Skeletal muscle cell (primary cell): ENCODE measurements at regions not wholly inside any gene's neighbourhood (a gene's known extent, or its start where the extent isn't known, plus 50 kb on each side); places are given as distances from the start of the nearest gene placed in this dataset.
A peak's percentile ranks its signal among the peaks of the same experiment; 100 is the strongest.

Experiments used
- DNase-seq: peaks from one replicate; pipeline ENCODE4 v3.0.0-alpha.2; 2010; ENCODE audit warnings: low read depth
- H3K4me3 ChIP-seq: 2 replicates; pipeline ENCODE4 v1.5.1; 2011; ENCODE audit warnings: low read depth, mild to moderate bottlenecking, control low read depth, low read length, moderate library complexity

DNA sequence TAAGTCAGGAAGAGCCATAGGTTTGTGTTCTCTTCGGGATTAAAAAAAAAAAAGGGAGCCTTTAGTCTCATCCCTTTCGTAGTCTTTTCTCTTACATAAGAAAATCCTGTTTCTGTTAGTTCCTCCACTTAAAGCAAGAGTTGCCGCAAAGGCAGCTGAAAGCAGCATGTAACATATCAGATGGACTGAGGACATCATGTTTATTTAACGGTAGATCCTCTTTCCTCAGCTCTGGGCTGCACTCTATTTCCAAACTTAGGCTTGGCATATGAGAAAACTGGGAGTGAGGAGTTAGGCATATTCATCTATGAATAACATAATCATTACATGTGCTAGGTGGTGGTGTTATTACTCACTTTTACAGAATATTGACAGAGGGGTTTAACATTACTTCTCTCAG is 391.2 kb downstream of the KLF12 start:
- H3K4me3 ChIP-seq = no peak overlapping the region
- DNase-seq = no peak

DNA sequence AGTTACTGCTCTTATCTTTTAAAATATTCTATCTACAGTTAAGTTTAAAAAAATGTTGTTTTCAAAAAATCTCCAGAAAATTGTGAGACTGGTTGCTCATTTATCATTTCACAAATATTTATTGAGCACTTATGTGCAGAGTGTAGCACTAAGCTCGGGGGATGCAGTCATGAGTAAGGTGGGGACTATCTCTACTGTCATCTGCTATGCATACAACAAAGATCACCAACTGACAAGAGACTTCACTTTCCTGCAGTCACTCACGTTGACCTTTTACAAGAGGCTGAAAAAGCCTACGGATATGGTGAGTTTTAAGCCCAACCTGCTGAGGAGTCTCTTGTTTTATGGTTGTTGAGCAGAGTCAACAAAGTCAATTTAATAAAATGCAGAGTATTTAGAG is 392.5 kb downstream of the KLF12 start:
- no peak for DNase-seq
- H3K4me3 ChIP-seq = no peak overlapping the region

DNA sequence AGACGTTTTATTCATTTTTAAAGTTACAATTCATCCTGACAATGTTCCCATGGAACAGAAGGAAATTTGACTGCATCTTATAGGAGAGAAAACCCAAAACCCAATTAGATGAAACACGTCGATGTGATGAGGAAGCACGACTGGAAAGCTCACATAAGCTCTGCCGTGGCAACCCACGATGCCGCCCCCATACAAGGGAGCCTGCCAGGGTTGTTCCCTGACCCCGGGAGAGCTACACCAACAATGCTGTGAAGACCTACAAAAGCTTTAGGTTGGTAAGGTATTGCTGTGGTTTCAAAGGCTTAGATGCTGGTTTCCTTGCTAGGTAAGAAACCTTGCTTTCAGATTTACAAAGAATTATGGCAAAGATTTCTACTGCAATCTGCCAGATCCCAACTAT is 393.1 kb downstream of the KLF12 start:
- DNase-seq = no peak
- H3K4me3 ChIP-seq = no peak overlapping the region

DNA sequence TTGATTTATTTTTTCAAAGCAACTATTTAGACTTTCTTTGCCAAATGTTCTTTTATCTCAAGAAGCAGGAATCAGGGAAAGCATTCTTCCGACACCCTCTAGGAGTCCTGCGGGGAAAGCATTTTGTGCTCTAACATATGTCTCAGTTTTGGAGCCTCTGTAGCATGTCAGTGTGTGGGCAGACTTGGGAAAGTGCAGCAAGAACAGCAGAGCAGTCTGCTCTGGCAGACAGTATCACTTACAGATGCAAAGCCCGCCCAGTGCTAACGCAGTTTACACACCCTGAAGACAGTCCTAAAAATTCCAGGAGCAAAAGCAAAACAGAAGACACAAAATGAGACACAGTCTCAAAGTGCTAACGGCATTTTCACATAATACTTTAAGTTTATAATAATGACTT is 393.5 kb downstream of the KLF12 start:
- peak; percentile 30 for DNase-seq

DNA sequence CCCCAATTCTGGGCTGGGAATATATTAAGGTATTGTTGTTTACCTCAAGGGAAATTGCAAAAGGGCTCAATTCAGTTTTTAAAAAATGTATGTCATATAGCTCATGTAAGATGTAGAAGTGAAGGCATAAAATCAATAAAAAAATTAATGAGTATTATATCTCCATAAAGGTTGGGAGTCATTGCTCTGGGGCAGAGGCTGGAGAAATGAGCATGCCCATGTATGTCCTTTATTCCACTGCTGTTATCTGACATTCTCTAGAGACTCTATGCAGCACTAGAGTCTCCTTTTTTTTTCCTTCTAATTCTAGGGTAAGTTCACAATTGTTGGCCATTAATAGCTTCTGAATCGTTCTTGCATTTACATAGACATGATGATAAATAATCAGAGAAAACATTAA is 394.8 kb downstream of the KLF12 start:
- no peak overlapping the region for H3K4me3 ChIP-seq

More for the DNA sequence above, 393.5 kb downstream of the KLF12 start:
- H3K4me3 ChIP-seq = no peak overlapping the region

DNA sequence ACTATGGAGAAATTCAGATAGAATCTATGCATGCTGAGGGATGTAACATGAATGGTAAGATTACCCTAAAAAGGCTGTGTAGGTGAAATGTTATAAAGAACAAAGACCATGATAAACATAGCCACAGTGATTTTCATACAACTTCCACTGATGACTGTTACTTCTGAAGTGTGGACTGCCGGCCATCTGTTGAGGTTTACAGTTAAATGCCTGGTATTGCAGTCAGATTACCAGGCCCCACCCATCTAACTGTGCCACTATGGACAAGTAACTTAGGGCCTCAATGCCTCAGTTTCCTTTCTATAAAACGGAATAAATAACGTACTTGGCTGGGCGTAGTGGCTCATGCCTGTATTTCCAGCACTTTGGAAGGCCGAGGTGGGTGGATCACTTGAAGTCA is 395.6 kb downstream of the KLF12 start:
- no peak for DNase-seq
- no peak overlapping the region for H3K4me3 ChIP-seq

More for the DNA sequence above, 394.8 kb downstream of the KLF12 start:
- no peak for DNase-seq

DNA sequence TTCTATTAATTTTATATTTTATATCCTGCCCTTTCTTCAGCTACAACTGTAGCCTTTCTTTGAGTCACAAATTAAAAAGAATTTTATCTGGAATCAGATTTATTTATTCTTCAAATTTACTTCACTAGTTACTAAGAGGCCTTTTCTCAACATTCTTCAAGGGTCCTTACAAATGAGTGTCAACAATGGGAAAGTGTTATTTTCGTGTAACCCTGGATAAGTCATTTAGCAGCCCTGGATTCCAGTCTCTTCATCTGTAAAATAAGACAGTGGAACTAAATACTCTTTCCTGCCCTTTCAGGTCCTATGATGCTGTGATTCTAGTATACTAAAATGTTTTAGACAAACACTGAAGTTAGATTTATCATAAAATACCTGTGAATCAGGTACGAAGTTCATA is 397.0 kb downstream of the KLF12 start:
- DNase-seq = no peak

DNA sequence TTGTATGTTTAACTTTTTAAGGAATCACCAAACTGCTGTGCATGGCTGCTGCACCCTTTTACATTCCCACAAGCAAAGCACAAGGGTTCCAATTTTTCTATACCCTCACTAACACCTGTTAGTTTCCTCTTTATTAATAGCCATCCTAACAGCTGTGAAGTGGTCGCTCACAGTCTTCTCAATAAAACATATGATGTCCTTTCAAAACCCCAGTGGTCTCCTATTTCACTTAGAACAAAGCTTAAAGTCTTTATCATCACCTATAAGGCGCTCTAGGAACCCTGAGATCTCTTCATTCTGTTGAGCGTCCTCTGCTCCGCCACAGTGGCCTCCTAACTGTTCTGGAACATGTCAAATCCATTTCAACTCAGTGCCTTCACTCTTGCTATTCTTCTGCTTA is 400.5 kb downstream of the KLF12 start:
- H3K4me3 ChIP-seq = no peak overlapping the region
- DNase-seq = no peak

More for the DNA sequence above, 397.0 kb downstream of the KLF12 start:
- H3K4me3 ChIP-seq = no peak overlapping the region

DNA sequence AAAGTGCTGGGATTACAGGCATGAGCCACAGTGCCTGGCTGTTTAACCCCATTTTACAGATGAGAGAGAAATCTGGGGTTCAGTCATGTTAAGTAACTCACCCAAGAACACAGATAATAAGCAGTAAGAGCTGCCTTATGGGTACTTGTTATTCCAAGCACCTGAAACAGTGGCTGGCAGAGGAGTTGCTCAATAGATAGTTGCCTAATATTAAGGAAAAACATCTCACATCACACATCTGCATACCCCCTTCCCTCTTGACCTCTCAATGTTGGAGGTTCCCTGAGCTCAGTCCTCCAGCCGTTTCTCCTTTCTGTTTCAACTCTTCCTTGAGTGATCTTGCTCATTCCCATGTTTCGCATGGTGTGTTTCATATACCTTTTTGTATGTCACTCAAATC is 401.9 kb downstream of the KLF12 start:
- no peak overlapping the region for H3K4me3 ChIP-seq
- no peak for DNase-seq

DNA sequence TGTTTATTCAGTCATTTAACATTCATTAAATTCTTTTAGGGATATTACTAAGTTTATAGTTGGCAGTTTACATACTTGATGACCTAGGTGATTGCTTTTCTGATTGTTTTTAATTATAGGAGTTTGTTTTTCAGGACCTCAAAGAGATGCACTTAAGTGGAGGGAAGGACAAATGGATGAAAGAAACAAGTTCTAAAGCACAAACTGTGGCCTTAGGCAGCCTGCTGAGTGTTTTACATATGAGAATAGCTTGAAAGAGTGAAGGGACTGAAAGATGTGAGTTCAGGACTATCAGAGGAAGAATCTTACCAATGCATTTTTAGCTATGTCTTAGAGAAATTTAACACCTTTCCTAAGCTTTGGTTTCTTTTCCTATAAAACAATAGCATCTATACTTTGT is 402.6 kb downstream of the KLF12 start:
- no peak overlapping the region for H3K4me3 ChIP-seq
- no peak for DNase-seq

DNA sequence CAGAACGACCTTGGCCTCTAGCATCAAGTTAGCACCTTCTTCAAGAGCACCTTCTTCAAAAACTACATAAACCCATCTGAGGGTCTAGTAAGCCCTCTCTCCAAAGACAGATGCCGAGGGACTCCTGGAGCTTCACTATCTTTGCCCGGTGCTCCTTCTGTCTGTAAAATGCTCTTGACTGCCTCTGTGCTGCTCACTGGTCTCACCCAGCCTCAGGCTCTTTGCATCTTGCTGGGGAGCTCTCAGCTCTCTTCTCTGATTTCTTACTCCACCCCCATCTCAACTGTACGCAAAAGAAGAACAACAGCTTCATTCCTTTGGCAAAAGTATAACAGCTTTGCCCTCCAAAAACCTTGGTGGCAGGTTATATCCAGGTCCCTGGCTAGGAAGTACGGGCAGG is 404.2 kb downstream of the KLF12 start:
- H3K4me3 ChIP-seq = no peak overlapping the region
- no peak for DNase-seq

DNA sequence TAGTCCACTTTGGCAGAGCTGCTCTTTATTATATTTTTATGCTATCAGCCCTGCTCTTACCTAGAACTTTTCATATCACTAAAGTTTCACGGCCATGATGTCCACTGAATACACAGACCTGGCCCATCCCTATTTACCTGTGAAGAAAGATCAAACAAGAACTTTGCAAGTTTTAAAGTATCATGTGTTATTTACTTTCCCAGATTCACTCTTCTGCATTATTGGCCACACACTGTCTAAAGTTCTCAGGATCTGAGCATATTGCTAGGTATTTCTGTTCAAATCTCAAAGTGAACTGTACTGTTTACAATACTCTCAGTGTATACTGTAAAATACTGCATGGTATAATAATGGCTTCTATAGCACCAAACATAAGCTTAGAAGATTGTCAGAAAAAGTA is 405.2 kb downstream of the KLF12 start:
- no peak overlapping the region for H3K4me3 ChIP-seq
- no peak for DNase-seq

DNA sequence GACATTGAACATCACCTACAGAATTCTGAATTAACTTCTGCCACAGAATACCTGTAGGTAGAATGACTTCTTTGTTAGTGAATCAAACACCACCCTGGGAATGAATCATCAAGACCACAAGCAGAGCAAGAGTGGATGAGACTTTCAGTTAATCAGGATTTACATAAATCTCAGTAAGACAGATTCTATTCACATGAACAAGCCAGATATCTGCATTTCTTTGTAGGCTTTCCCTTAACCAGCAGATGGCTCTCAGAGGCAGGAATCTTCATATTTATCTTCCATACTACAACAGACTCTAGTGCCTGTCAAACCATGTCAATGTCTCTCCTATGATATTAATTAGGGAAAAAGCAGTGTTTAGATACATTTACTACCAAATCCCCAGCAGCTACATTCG is 412.1 kb downstream of the KLF12 start:
- no peak overlapping the region for H3K4me3 ChIP-seq
- peak; percentile 19 for DNase-seq

DNA sequence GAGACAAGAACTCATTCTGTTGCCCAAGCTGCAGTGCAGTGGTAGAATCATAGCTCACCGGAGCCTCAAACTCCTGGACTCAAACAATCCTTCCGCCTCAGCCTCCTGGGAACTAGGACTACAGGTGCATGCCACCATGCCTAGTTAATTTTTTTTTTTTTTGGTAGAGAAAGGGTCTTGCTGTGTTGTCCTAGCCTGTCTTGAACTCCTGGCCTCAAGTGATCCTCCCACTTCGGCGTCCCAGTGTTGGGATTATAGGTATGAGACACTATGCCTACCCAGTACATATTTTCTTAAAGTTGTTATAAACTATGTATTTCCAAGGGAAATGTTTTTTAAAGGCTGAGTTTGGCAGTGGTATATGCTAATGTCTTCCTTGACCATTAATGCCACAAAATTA is 412.6 kb downstream of the KLF12 start:
- H3K4me3 ChIP-seq = no peak overlapping the region
- DNase-seq = no peak

DNA sequence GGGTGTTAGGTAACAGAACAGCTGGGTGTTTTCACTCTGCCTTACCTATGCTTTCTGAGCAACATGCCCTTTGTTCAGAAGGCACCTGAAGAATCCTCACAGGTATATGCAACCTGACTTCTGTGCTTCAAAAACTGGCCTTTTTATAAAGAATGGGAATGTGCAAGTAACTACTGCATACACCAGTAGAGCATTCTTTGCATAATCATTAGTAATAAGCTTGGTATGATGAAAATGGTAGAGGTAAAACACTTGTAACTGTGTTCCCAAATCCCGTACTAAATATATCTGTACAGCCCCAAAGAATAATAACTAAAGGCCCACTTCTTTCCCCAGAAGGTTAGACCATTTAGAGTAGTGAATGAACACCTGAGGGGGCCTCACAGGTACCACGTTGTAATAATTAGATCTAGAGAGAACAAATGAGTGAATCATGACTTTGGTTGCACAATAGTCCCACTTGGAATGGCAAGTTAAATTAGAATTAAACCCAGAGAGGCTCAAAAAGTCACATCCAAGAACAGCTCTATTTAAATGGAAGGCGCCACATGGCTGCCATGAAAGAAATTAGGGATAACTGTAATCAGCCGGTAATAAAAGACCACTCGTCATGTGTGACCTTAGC is 413.9 kb downstream of the KLF12 start:
- no peak overlapping the region for H3K4me3 ChIP-seq
- DNase-seq = no peak

DNA sequence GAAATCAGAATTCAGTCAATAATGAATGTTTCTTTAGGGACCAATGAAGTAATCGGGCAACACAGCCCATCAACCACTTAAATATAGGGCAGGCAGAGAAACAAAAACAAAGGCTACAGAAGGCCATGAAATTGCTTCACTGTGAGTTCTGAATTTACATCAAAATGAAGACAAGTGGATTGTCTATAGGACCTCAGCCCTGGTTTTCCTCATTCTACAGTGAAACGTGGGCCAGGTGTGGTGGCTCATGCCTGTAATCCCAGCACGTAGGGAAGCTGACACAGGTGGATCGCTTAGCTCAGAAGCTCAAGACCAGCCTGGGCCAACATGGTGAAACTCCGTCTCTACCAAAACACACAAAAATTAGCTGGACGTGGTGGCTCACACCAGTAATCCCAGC is 416.0 kb downstream of the KLF12 start:
- DNase-seq = no peak
- H3K4me3 ChIP-seq = no peak overlapping the region

DNA sequence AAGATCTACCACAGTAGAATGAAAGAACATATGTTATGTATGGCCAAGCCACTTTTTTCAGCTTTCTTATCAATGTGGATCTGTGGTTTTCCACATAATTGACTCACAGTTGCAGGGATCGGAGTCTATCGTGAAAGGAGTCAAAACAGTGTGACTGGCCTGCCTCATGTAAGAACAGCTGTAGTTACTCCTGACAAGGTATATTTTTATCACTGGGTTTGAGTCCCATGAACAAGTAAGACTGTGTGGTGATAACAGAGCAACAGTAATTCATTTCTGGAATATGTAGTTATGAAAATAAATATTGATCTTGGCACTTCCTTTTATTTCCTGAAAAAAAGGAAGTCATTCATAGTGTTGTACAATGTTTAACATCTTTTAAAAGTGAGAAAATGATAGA is 416.6 kb downstream of the KLF12 start:
- DNase-seq = no peak
- no peak overlapping the region for H3K4me3 ChIP-seq

DNA sequence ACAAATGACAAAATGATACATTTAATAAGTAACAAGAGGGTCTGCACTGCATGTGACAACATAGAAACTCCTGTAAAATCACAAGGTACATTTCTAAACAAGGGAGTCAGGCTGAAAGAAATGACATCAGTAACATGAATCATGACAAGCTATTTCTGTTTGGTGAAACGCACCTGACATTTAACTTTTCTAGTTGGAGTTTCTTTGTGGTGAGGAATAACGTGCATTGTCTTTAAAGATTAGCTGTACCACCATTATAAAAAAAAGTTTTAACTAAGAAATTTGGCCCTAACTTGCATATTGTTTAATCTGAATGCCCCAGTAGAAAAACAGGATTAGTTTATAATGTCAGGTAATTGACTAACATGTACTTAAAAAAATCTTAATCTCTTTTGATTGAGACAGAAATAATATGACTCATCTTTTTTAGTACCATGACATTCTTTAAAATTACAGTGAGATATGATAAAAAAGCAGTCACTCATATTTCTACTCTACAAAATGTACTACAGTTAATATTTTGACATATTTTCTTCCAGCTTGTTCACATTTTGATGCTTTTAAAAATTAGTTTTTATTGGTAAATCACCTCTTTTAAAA is 418.2 kb downstream of the KLF12 start:
- no peak overlapping the region for H3K4me3 ChIP-seq
- no peak for DNase-seq

DNA sequence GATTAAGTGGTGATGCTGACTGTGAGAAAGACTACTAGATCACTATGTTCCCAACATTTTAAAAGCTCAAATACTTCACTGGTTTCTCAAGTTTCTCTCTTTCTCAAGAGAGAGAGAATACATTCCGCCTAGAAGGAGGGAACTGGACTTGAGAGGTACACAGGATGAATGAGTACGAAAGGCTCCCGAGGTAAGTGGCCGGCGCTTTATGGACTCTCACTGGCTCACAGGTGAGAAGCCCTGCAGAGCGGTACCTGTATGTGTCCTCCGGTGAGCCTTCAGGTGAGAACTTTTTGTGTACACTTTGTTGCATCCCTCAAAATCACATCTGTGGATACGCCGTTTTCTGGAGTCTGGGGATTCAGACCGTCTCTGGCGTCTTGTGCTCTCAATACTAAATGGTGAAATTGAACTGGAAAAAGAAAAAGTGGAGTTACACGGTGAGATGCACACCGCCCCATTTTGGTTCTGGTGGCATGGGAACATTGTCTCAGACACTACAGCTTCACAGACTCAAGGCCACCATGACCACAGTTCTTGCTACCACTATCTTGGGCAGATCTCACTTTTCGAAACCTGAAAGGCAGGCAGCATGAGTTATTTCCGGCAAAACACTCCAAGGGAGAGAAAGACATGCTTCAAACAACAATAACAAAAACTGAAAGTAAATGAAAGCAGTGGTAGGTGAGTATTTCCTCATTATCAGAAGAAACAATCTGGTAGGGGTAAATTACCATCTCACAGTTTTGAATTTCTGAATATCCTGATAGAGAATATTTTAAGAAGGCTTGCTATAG is 418.9 kb downstream of the KLF12 start:
- no peak overlapping the region for H3K4me3 ChIP-seq
- DNase-seq = no peak

DNA sequence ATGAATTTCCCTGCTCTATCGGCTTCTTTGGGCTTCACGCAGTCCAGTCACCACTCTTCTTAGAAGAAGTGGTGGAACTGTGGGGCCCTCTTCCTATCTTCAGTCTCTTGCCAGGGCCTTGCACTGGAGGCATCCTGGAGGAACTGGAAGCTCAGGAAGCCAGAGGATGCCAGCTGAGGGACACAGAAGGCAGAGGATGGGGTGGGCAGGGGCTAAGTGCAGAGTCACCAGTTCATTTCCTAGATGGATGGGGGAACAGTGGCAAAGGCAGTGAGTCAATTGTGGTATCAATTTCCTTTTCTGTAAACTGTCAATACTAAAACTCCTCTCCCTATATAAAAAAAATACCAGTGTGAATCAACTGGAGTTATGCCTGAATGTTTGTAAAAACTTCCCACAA is 419.7 kb downstream of the KLF12 start:
- H3K4me3 ChIP-seq = no peak overlapping the region
- no peak for DNase-seq
